ENCODE measurements at regions not wholly inside any gene's neighbourhood (a gene's known extent, or its start where the extent isn't known, plus 50 kb on each side); places are given as distances from the start of the nearest gene placed in this dataset.

GRCh38 chr17:33512113-33512512 lies 219.0 kb upstream of the ASIC2 start:
- TF ChIP-seq, protein P1, sequence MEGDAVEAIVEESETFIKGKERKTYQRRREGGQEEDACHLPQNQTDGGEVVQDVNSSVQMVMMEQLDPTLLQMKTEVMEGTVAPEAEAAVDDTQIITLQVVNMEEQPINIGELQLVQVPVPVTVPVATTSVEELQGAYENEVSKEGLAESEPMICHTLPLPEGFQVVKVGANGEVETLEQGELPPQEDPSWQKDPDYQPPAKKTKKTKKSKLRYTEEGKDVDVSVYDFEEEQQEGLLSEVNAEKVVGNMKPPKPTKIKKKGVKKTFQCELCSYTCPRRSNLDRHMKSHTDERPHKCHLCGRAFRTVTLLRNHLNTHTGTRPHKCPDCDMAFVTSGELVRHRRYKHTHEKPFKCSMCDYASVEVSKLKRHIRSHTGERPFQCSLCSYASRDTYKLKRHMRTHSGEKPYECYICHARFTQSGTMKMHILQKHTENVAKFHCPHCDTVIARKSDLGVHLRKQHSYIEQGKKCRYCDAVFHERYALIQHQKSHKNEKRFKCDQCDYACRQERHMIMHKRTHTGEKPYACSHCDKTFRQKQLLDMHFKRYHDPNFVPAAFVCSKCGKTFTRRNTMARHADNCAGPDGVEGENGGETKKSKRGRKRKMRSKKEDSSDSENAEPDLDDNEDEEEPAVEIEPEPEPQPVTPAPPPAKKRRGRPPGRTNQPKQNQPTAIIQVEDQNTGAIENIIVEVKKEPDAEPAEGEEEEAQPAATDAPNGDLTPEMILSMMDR (IDR thresholded peaks at IDR 0.05), result no peak
- no peak for TF ChIP-seq POLR2A (IDR thresholded peaks at IDR 0.05)

Data from testis (tissue), 2 donors.